ENCODE measurements at regions not wholly inside any gene's neighbourhood (a gene's known extent, or its start where the extent isn't known, plus 50 kb on each side); places are given as distances from the start of the nearest gene placed in this dataset.

DNA sequence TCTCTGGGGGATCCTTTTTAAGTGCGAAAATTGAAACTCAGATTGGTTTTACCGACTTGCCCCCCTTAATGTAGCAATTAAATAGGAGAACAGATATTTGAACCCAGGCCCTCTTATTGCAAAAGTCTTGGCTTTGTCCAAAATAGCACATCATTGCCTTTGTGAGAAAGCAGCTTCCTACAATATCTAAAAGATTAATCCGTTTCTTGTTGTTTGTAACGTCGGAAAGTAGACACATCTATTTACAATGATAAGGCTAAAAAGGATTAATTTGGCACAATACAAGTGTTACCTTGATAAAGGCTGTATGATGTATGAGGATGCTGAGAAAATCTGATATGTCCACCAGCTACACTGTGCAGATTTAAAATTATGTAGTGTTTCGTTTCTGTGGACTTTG is 108.7 kb upstream of the SLC10A2 start:
- no peak for DNase-seq (ENCODE audit: low read depth)
- H3K4me3 ChIP-seq (ENCODE audit: low read depth, low read length) = no peak overlapping the region
- TF ChIP-seq, protein P1, sequence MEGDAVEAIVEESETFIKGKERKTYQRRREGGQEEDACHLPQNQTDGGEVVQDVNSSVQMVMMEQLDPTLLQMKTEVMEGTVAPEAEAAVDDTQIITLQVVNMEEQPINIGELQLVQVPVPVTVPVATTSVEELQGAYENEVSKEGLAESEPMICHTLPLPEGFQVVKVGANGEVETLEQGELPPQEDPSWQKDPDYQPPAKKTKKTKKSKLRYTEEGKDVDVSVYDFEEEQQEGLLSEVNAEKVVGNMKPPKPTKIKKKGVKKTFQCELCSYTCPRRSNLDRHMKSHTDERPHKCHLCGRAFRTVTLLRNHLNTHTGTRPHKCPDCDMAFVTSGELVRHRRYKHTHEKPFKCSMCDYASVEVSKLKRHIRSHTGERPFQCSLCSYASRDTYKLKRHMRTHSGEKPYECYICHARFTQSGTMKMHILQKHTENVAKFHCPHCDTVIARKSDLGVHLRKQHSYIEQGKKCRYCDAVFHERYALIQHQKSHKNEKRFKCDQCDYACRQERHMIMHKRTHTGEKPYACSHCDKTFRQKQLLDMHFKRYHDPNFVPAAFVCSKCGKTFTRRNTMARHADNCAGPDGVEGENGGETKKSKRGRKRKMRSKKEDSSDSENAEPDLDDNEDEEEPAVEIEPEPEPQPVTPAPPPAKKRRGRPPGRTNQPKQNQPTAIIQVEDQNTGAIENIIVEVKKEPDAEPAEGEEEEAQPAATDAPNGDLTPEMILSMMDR (IDR thresholded peaks at IDR 0.05; ENCODE audit: low read depth, low read length) = no peak
- TF ChIP-seq POLR2A (IDR thresholded peaks at IDR 0.05; ENCODE audit: extremely low read depth, insufficient read length) (no peak), MYC (IDR thresholded peaks at IDR 0.05; ENCODE audit: low read depth, low read length) (no peak)
- TF ChIP-seq, protein P2, sequence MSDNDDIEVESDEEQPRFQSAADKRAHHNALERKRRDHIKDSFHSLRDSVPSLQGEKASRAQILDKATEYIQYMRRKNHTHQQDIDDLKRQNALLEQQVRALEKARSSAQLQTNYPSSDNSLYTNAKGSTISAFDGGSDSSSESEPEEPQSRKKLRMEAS (IDR thresholded peaks at IDR 0.05; ENCODE audit: low read depth, low read length) = no peak

DNA sequence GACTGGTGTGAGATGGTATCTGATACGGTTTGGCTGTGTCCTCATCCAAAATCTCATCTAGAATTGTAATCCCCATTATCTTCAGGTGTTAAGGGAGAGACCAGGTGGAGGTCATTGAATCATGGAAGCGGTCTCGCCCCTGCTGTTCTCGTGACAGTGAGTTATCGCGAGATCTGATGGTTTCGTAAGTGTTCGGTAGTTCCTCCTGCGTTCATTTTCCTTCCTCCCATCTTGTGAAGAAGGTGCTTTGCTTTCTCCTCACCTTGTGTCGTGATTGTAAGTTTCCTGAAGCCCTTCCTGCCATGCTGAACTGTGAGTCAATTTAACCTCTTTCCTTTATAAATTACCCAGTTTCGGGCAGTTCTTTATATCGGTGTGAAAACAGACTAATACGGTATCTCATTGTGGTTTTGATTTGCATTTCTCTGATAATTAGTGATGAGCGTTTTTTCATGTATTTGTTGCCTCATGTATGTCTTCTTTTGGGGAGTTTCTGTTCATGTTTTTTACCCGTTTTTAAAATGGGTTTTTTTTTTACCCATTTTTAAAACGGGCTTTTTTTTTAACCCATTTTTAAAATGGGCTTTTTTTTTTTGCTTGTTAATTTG is 102.8 kb upstream of the SLC10A2 start:
- H3K4me3 ChIP-seq (ENCODE audit: low read depth, low read length) = no peak overlapping the region
- DNase-seq (ENCODE audit: low read depth) = no peak
- TF ChIP-seq, protein P2 (IDR thresholded peaks at IDR 0.05; ENCODE audit: low read depth, low read length) = no peak
- TF ChIP-seq MYC (IDR thresholded peaks at IDR 0.05; ENCODE audit: low read depth, low read length) (no peak), POLR2A (IDR thresholded peaks at IDR 0.05; ENCODE audit: extremely low read depth, insufficient read length) (no peak)
- TF ChIP-seq, protein P1 (IDR thresholded peaks at IDR 0.05; ENCODE audit: low read depth, low read length) = no peak

DNA sequence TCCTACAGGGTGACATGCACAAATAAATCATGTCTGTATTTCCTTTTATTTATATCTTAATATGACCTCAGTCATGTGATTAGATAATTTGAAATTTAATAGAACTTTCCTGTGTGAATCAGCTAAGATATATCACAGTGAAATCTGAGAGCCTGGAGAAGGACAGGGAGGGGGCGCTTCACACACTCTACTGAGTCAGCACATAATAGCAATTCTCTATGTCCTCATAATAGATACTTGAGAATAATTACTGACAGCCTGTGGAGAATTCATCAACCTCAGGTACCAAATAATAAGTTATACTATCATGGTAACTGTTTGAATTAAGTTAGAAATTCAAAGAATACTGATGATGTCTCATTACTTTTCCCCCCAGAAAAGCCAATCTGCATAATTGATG is 98.0 kb upstream of the SLC10A2 start:
- TF ChIP-seq, protein P1 (IDR thresholded peaks at IDR 0.05; ENCODE audit: low read depth, low read length) = no peak
- TF ChIP-seq, protein P2 (IDR thresholded peaks at IDR 0.05; ENCODE audit: low read depth, low read length) = no peak
- TF ChIP-seq MYC (IDR thresholded peaks at IDR 0.05; ENCODE audit: low read depth, low read length) (no peak), POLR2A (IDR thresholded peaks at IDR 0.05; ENCODE audit: extremely low read depth, insufficient read length) (no peak)
- no peak overlapping the region for H3K4me3 ChIP-seq (ENCODE audit: low read depth, low read length)
- DNase-seq (ENCODE audit: low read depth) = no peak

DNA sequence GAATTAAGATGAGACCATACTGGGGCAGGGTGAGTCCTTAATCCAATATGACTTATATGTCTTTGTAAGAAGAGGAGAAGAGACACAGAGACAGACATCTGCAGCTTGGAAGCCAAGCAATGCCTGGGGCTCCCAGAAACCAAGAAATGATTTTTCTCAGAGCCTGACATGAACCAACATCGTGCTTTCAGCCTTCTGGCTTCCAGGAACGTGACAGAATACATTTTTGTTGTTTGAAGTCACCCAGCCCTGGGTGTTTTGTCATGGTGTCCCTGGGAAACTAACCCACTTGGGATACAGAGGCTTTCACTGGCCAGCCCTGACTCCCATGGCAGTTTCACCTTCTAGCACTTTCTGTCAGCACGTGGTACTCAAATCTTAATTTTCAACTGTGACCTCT is 95.3 kb upstream of the SLC10A2 start:
- TF ChIP-seq, protein P1 (IDR thresholded peaks at IDR 0.05; ENCODE audit: low read depth, low read length) = no peak
- TF ChIP-seq, protein P2 (IDR thresholded peaks at IDR 0.05; ENCODE audit: low read depth, low read length) = no peak
- TF ChIP-seq POLR2A (IDR thresholded peaks at IDR 0.05; ENCODE audit: extremely low read depth, insufficient read length) (no peak), MYC (IDR thresholded peaks at IDR 0.05; ENCODE audit: low read depth, low read length) (no peak)
- no peak for DNase-seq (ENCODE audit: low read depth)
- no peak overlapping the region for H3K4me3 ChIP-seq (ENCODE audit: low read depth, low read length)

DNA sequence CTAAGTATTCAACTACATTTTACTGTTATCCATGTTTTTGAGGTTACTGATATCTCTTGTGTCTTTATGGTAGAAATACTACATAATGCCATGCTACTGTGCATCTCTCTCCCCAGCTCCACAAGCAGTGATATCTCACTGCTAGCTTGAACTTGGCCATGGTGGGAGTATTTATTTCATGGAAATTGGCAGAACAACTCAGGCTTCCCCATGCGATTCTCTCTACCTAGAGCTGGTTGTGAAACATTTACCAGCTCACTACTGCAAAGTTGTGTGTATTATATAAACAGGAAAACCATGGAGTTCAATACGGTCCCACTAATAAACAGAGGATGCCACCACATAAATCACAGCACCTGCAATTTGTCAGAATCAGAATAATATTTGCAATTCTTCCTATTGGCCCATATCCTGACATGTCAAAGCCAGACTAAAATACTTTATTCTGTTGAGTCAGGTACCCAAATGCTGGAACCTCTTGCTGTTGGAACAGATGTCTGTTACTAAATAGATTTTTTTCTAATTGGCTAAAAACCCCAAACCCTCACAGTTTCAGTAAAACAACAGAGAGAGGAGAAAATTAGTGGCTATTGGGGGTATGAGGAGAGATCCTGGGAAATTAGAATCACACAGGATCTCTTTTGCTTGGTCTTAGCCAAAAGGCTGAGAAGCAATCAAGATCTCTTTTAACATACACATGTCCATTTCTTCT is 91.4 kb upstream of the SLC10A2 start:
- no peak for DNase-seq (ENCODE audit: low read depth)
- TF ChIP-seq, protein P2 (IDR thresholded peaks at IDR 0.05; ENCODE audit: low read depth, low read length) = no peak
- TF ChIP-seq, protein P1 (IDR thresholded peaks at IDR 0.05; ENCODE audit: low read depth, low read length) = no peak
- TF ChIP-seq POLR2A (IDR thresholded peaks at IDR 0.05; ENCODE audit: extremely low read depth, insufficient read length) = no peak
- H3K4me3 ChIP-seq (ENCODE audit: low read depth, low read length) = no peak overlapping the region

Data from NB4 (cell line).